Stimulated activated CD4-positive, alpha-beta T cell treated with anti-CD3 and anti-CD28 coated beads, TNF-alpha, amount 100 ng/mL, for 4 hours (primary cell): ENCODE measurements at regions not wholly inside any gene's neighbourhood (a gene's known extent, or its start where the extent isn't known, plus 50 kb on each side); places are given as distances from the start of the nearest gene placed in this dataset.

Source experiments
- DNase-seq, 3 experiments: peaks; one replicate each; pipeline ENCODE4 v3.0.0-alpha.2; 2020; ENCODE audit warnings: low read depth in 3 of 3

GRCh38 chr6:105651969-105652368 is 249.1 kb upstream of the PREP start:
- no peak for DNase-seq

GRCh38 chr6:105650347-105650746 is 247.5 kb upstream of the PREP start:
- DNase-seq = no peak

GRCh38 chr6:105649192-105649591 is 246.3 kb upstream of the PREP start:
- DNase-seq = no peak

GRCh38 chr6:105648276-105648675 is 245.4 kb upstream of the PREP start:
- DNase-seq = no peak

- no peak for DNase-seq
Measured at GRCh38 chr6:105646391-105646867, 243.5 kb upstream of the PREP start.

- DNase-seq = no peak
Measured at GRCh38 chr6:105645958-105646357, 243.1 kb upstream of the PREP start.

- DNase-seq = no peak
Measured at GRCh38 chr6:105645156-105645555, 242.3 kb upstream of the PREP start.

- no peak for DNase-seq
Measured at GRCh38 chr6:105644691-105645090, 241.8 kb upstream of the PREP start.

- no peak for DNase-seq
Measured at GRCh38 chr6:105644073-105644489, 241.2 kb upstream of the PREP start.

GRCh38 chr6:105642708-105643107 is 239.8 kb upstream of the PREP start:
- no peak for DNase-seq

- no peak for DNase-seq
Measured at GRCh38 chr6:105641504-105641903, 238.6 kb upstream of the PREP start.

- no peak for DNase-seq
Measured at GRCh38 chr6:105639124-105639523, 236.2 kb upstream of the PREP start.

- DNase-seq = no peak
Measured at GRCh38 chr6:105633814-105634213, 230.9 kb upstream of the PREP start.

- DNase-seq = no peak
Measured at GRCh38 chr6:105628156-105628860, 225.4 kb upstream of the PREP start.

- no peak for DNase-seq
Measured at GRCh38 chr6:105626295-105627158, 223.6 kb upstream of the PREP start.

GRCh38 chr6:105624021-105624420 is 221.1 kb upstream of the PREP start:
- DNase-seq = no peak

- no peak for DNase-seq
Measured at GRCh38 chr6:105622226-105622625, 219.3 kb upstream of the PREP start.

GRCh38 chr6:105621564-105622175 is 218.8 kb upstream of the PREP start:
- no peak for DNase-seq

- no peak for DNase-seq
Measured at GRCh38 chr6:105620878-105621277, 218.0 kb upstream of the PREP start.

GRCh38 chr6:105619971-105620741 is 217.3 kb upstream of the PREP start:
- DNase-seq = no peak

GRCh38 chr6:105618247-105618646 is 215.4 kb upstream of the PREP start:
- no peak for DNase-seq

- DNase-seq = no peak
Measured at GRCh38 chr6:105616521-105616920, 213.6 kb upstream of the PREP start.
